ENCODE measurements at regions not wholly inside any gene's neighbourhood (a gene's known extent, or its start where the extent isn't known, plus 50 kb on each side); places are given as distances from the start of the nearest gene placed in this dataset.
"Not testable (repeated sequence)": the region's sequence is repeated elsewhere in the genome, so short reads cannot be mapped to it uniquely, and the experiment has no call there.

GRCh38 chr12:23108957-23109356 lies 484.0 kb downstream of the ETNK1 start:
- no peak overlapping the region for H3K9ac ChIP-seq (ENCODE audit: low read depth, low read length)
- H3K27ac ChIP-seq (ENCODE audit: low read depth, low read length): no peak overlapping the region
- no peaks in the 10 kb centered on the region for H3K4me1 ChIP-seq (ENCODE audit: insufficient read depth, low read length)
- H3K36me3 ChIP-seq (ENCODE audit: insufficient read depth, low read length): no peaks in the 10 kb centered on the region
- H3K4me3 ChIP-seq (ENCODE audit: low read length): no peak overlapping the region
- H3K9me3 ChIP-seq (ENCODE audit: insufficient read depth, low read depth, low read length): no peaks in the 10 kb centered on the region
- H3K27me3 ChIP-seq (ENCODE audit: insufficient read depth, low read length): no peaks in the 10 kb centered on the region
- 97% methylated on average over 2 of the region's 4 CpGs for WGBS

GRCh38 chr12:23113781-23114180 lies 488.8 kb downstream of the ETNK1 start:
- no peaks in the 10 kb centered on the region for H3K36me3 ChIP-seq (ENCODE audit: insufficient read depth, low read length)
- no peaks in the 10 kb centered on the region for H3K9me3 ChIP-seq (ENCODE audit: insufficient read depth, low read depth, low read length)
- 94% methylated on average over 4 of the region's 4 CpGs for WGBS
- no peak overlapping the region for H3K4me3 ChIP-seq (ENCODE audit: low read length)
- H3K27me3 ChIP-seq (ENCODE audit: insufficient read depth, low read length): no peaks in the 10 kb centered on the region
- no peak overlapping the region for H3K9ac ChIP-seq (ENCODE audit: low read depth, low read length)
- no peak overlapping the region for H3K27ac ChIP-seq (ENCODE audit: low read depth, low read length)
- peaks cover 9% of the 10 kb centered on the region for H3K4me1 ChIP-seq (ENCODE audit: insufficient read depth, low read length)

GRCh38 chr12:23115984-23116383 lies 491.0 kb downstream of the ETNK1 start:
- whole genome bisulfite sequencing: 100% methylated on average over 1 of the region's 1 CpG

GRCh38 chr12:23126794-23127193 lies 501.8 kb downstream of the ETNK1 start:
- H3K36me3 ChIP-seq (ENCODE audit: insufficient read depth, low read length): no peaks in the 10 kb centered on the region
- WGBS: 100% methylated on average over 1 of the region's 2 CpGs
- H3K4me3 ChIP-seq (ENCODE audit: low read length): no peak overlapping the region
- H3K9me3 ChIP-seq (ENCODE audit: insufficient read depth, low read depth, low read length): no peaks in the 10 kb centered on the region
- no peaks in the 10 kb centered on the region for H3K27me3 ChIP-seq (ENCODE audit: insufficient read depth, low read length)
- H3K9ac ChIP-seq (ENCODE audit: low read depth, low read length): no peak overlapping the region
- H3K4me1 ChIP-seq (ENCODE audit: insufficient read depth, low read length): peaks cover 13% of the 10 kb centered on the region
- no peak overlapping the region for H3K27ac ChIP-seq (ENCODE audit: low read depth, low read length)

More at GRCh38 chr12:23115984-23116383, 491.0 kb downstream of the ETNK1 start:
- Histone ChIP-seq H3K9ac (ENCODE audit: low read depth, low read length) (no peak overlapping the region), H3K27me3 (ENCODE audit: insufficient read depth, low read length) (no peaks in the 10 kb centered on the region), H3K4me3 (ENCODE audit: low read length) (no peak overlapping the region), H3K4me1 (ENCODE audit: insufficient read depth, low read length) (peaks cover 9% of the 10 kb centered on the region), H3K27ac (ENCODE audit: low read depth, low read length) (no peak overlapping the region), H3K9me3 (ENCODE audit: insufficient read depth, low read depth, low read length) (no peaks in the 10 kb centered on the region), H3K36me3 (ENCODE audit: insufficient read depth, low read length) (no peaks in the 10 kb centered on the region)

GRCh38 chr12:23127701-23128100 lies 502.7 kb downstream of the ETNK1 start:
- H3K9ac ChIP-seq (ENCODE audit: low read depth, low read length): no peak overlapping the region
- 93% methylated on average over 3 of the region's 3 CpGs for WGBS

GRCh38 chr12:23128462-23128861 lies 503.5 kb downstream of the ETNK1 start:
- Histone ChIP-seq H3K9ac (ENCODE audit: low read depth, low read length) (peak overlapping the region; percentile 19; the same call in 1 of the 2 replicates), H3K27me3 (ENCODE audit: insufficient read depth, low read length) (no peaks in the 10 kb centered on the region), H3K4me1 (ENCODE audit: insufficient read depth, low read length) (peaks cover 13% of the 10 kb centered on the region), H3K36me3 (ENCODE audit: insufficient read depth, low read length) (no peaks in the 10 kb centered on the region), H3K4me3 (ENCODE audit: low read length) (no peak overlapping the region), H3K9me3 (ENCODE audit: insufficient read depth, low read depth, low read length) (no peaks in the 10 kb centered on the region), H3K27ac (ENCODE audit: low read depth, low read length) (peak overlapping the region; percentile 66; the same call in 1 of the 2 replicates)
- 69% methylated on average over 2 of the region's 2 CpGs for WGBS

More at GRCh38 chr12:23127701-23128100, 502.7 kb downstream of the ETNK1 start:
- no peaks in the 10 kb centered on the region for H3K36me3 ChIP-seq (ENCODE audit: insufficient read depth, low read length)
- no peak overlapping the region for H3K27ac ChIP-seq (ENCODE audit: low read depth, low read length)
- H3K4me3 ChIP-seq (ENCODE audit: low read length): no peak overlapping the region
- no peaks in the 10 kb centered on the region for H3K9me3 ChIP-seq (ENCODE audit: insufficient read depth, low read depth, low read length)
- peaks cover 13% of the 10 kb centered on the region for H3K4me1 ChIP-seq (ENCODE audit: insufficient read depth, low read length)
- no peaks in the 10 kb centered on the region for H3K27me3 ChIP-seq (ENCODE audit: insufficient read depth, low read length)

- no peak overlapping the region for H3K4me3 ChIP-seq (ENCODE audit: low read length)
- H3K27me3 ChIP-seq (ENCODE audit: insufficient read depth, low read length): no peaks in the 10 kb centered on the region
- H3K4me1 ChIP-seq (ENCODE audit: insufficient read depth, low read length): peaks cover 13% of the 10 kb centered on the region
- no peak overlapping the region for H3K9ac ChIP-seq (ENCODE audit: low read depth, low read length)
- no peaks in the 10 kb centered on the region for H3K36me3 ChIP-seq (ENCODE audit: insufficient read depth, low read length)
- WGBS: 97% methylated on average over 1 of the region's 1 CpG
- H3K9me3 ChIP-seq (ENCODE audit: insufficient read depth, low read depth, low read length): no peaks in the 10 kb centered on the region
- H3K27ac ChIP-seq (ENCODE audit: low read depth, low read length): no peak overlapping the region
Observed at GRCh38 chr12:23132357-23132756, 507.4 kb downstream of the ETNK1 start.

- Histone ChIP-seq H3K4me1 (ENCODE audit: insufficient read depth, low read length) (peaks cover 11% of the 10 kb centered on the region), H3K36me3 (ENCODE audit: insufficient read depth, low read length) (no peaks in the 10 kb centered on the region), H3K9ac (ENCODE audit: low read depth, low read length) (no peak overlapping the region), H3K4me3 (ENCODE audit: low read length) (no peak overlapping the region), H3K27ac (ENCODE audit: low read depth, low read length) (no peak overlapping the region), H3K9me3 (ENCODE audit: insufficient read depth, low read depth, low read length) (no peaks in the 10 kb centered on the region), H3K27me3 (ENCODE audit: insufficient read depth, low read length) (no peaks in the 10 kb centered on the region)
- WGBS: 100% methylated on average over 1 of the region's 1 CpG
Observed at GRCh38 chr12:23133471-23133870, 508.5 kb downstream of the ETNK1 start.

- Histone ChIP-seq H3K4me3 (ENCODE audit: low read length) (no peak overlapping the region), H3K9me3 (ENCODE audit: insufficient read depth, low read depth, low read length) (peaks cover 7% of the 10 kb centered on the region; the same call in 1 of the 2 replicates), H3K4me1 (ENCODE audit: insufficient read depth, low read length) (no peaks in the 10 kb centered on the region), H3K27me3 (ENCODE audit: insufficient read depth, low read length) (no peaks in the 10 kb centered on the region), H3K27ac (ENCODE audit: low read depth, low read length) (no peak overlapping the region), H3K36me3 (ENCODE audit: insufficient read depth, low read length) (no peaks in the 10 kb centered on the region), H3K9ac (ENCODE audit: low read depth, low read length) (no peak overlapping the region)
- 98% methylated on average over 4 of the region's 4 CpGs for WGBS
Observed at GRCh38 chr12:23139026-23139425, 514.1 kb downstream of the ETNK1 start.

GRCh38 chr12:23140710-23141109 lies 515.7 kb downstream of the ETNK1 start:
- no peak overlapping the region for H3K4me3 ChIP-seq (ENCODE audit: low read length)
- no peak overlapping the region for H3K27ac ChIP-seq (ENCODE audit: low read depth, low read length)
- H3K9ac ChIP-seq (ENCODE audit: low read depth, low read length): no peak overlapping the region
- no peaks in the 10 kb centered on the region for H3K4me1 ChIP-seq (ENCODE audit: insufficient read depth, low read length)
- peaks cover 22% of the 10 kb centered on the region for H3K9me3 ChIP-seq (ENCODE audit: insufficient read depth, low read depth, low read length)
- no peaks in the 10 kb centered on the region for H3K27me3 ChIP-seq (ENCODE audit: insufficient read depth, low read length)
- peaks cover 2% of the 10 kb centered on the region; the same call in 1 of the 2 replicates for H3K36me3 ChIP-seq (ENCODE audit: insufficient read depth, low read length)

GRCh38 chr12:23141335-23141734 lies 516.4 kb downstream of the ETNK1 start:
- no peak overlapping the region for H3K27ac ChIP-seq (ENCODE audit: low read depth, low read length)

GRCh38 chr12:23146070-23146469 lies 521.1 kb downstream of the ETNK1 start:
- not testable (repeated sequence) for H3K4me1 ChIP-seq (ENCODE audit: insufficient read depth, low read length); H3K27me3 ChIP-seq (ENCODE audit: insufficient read depth, low read length); H3K9ac ChIP-seq (ENCODE audit: low read depth, low read length); H3K4me3 ChIP-seq (ENCODE audit: low read length); H3K36me3 ChIP-seq (ENCODE audit: insufficient read depth, low read length); H3K27ac ChIP-seq (ENCODE audit: low read depth, low read length)
- peaks cover 27% of the 10 kb centered on the region for H3K9me3 ChIP-seq (ENCODE audit: insufficient read depth, low read depth, low read length)
- 94% methylated on average over 15 of the region's 15 CpGs for WGBS

More at GRCh38 chr12:23141335-23141734, 516.4 kb downstream of the ETNK1 start:
- no peak overlapping the region for H3K9ac ChIP-seq (ENCODE audit: low read depth, low read length)
- peaks cover 27% of the 10 kb centered on the region for H3K9me3 ChIP-seq (ENCODE audit: insufficient read depth, low read depth, low read length)
- H3K4me1 ChIP-seq (ENCODE audit: insufficient read depth, low read length): no peaks in the 10 kb centered on the region
- H3K4me3 ChIP-seq (ENCODE audit: low read length): no peak overlapping the region
- H3K36me3 ChIP-seq (ENCODE audit: insufficient read depth, low read length): peaks cover 2% of the 10 kb centered on the region; the same call in 1 of the 2 replicates
- H3K27me3 ChIP-seq (ENCODE audit: insufficient read depth, low read length): no peaks in the 10 kb centered on the region

Measured in HUES64 (cell line).